GM18505 (cell line): ENCODE measurements at regions not wholly inside any gene's neighbourhood (a gene's known extent, or its start where the extent isn't known, plus 50 kb on each side); places are given as distances from the start of the nearest gene placed in this dataset.

Source experiments
- ATAC-seq: cut with Tn5 transposase; IDR thresholded peaks from one replicate; pipeline ENCODE4 v1.9.1; 2021; ENCODE audit not compliant: unreplicated experiment
- POLR2A ChIP-seq: IDR thresholded peaks from 4 replicates; pipeline ENCODE4 v1.6.1; 2011; ENCODE audit warnings: borderline replicate concordance; ENCODE audit not compliant: insufficient read depth, insufficient read length; ENCODE audit errors: extremely low read depth

- no peak for ATAC-seq
- no peak for TF ChIP-seq POLR2A
Measured at GRCh38 chr14:42173206-42173605, 566.5 kb downstream of the LRFN5 start.

GRCh38 chr14:42172304-42172703, 565.6 kb downstream of the LRFN5 start:
- ATAC-seq = no peak
- no peak for TF ChIP-seq POLR2A

- no peak for TF ChIP-seq POLR2A
- ATAC-seq = no peak
Measured at GRCh38 chr14:42163136-42163535, 556.5 kb downstream of the LRFN5 start.

- no peak for TF ChIP-seq POLR2A
- ATAC-seq = no peak
Measured at GRCh38 chr14:42159138-42159537, 552.5 kb downstream of the LRFN5 start.

GRCh38 chr14:42149609-42150261, 543.1 kb downstream of the LRFN5 start:
- no peak for ATAC-seq
- TF ChIP-seq POLR2A = no peak

GRCh38 chr14:42145766-42146165, 539.1 kb downstream of the LRFN5 start:
- TF ChIP-seq POLR2A = no peak
- no peak for ATAC-seq

- no peak for TF ChIP-seq POLR2A
- ATAC-seq = no peak
Measured at GRCh38 chr14:42143114-42143513, 536.4 kb downstream of the LRFN5 start.

GRCh38 chr14:42141328-42141727, 534.7 kb downstream of the LRFN5 start:
- no peak for ATAC-seq
- no peak for TF ChIP-seq POLR2A

GRCh38 chr14:42140831-42141279, 534.2 kb downstream of the LRFN5 start:
- TF ChIP-seq POLR2A = no peak
- ATAC-seq = no peak

- ATAC-seq = no peak
- no peak for TF ChIP-seq POLR2A
Measured at GRCh38 chr14:42140001-42140400, 533.3 kb downstream of the LRFN5 start.

- no peak for ATAC-seq
- no peak for TF ChIP-seq POLR2A
Measured at GRCh38 chr14:42138406-42138805, 531.7 kb downstream of the LRFN5 start.

- TF ChIP-seq POLR2A = no peak
- no peak for ATAC-seq
Measured at GRCh38 chr14:42130815-42131214, 524.1 kb downstream of the LRFN5 start.

- no peak for ATAC-seq
- TF ChIP-seq POLR2A = no peak
Measured at GRCh38 chr14:42123526-42123925, 516.9 kb downstream of the LRFN5 start.

- ATAC-seq = no peak
- no peak for TF ChIP-seq POLR2A
Measured at GRCh38 chr14:42113358-42114069, 506.8 kb downstream of the LRFN5 start.

- ATAC-seq = no peak
Measured at GRCh38 chr14:42112108-42112507, 505.4 kb downstream of the LRFN5 start.

GRCh38 chr14:42111355-42111754, 504.7 kb downstream of the LRFN5 start:
- no peak for ATAC-seq

More at GRCh38 chr14:42112108-42112507, 505.4 kb downstream of the LRFN5 start:
- TF ChIP-seq POLR2A = no peak

More at GRCh38 chr14:42111355-42111754, 504.7 kb downstream of the LRFN5 start:
- TF ChIP-seq POLR2A = no peak
